Left colon (tissue), 2 donors: ENCODE measurements at regions not wholly inside any gene's neighbourhood (a gene's known extent, or its start where the extent isn't known, plus 50 kb on each side); places are given as distances from the start of the nearest gene placed in this dataset.
"Not testable (repeated sequence)": the region's sequence is repeated elsewhere in the genome, so short reads cannot be mapped to it uniquely, and the experiment has no call there.

Experiments used
- ATAC-seq: fragments of 200-7000 bp; cut with Tn5 transposase; one replicate; pipeline ENCODE4 v1.9.1; 2020; ENCODE audit warnings: mild to moderate bottlenecking, moderate library complexity
- DNase-seq, 2 donors: peaks; one replicate each; pipeline ENCODE4 v3.0.0-alpha.2; 2020
- intact Hi-C, 2 donors: fragments of 100-400 bp; cut with DNase I in 1 of 2; cut with micrococcal nuclease in 1 of 2; formaldehyde crosslinking; loops; one replicate each; pipeline versions ENCODE4 v1.11.2 to v1.14.0; 2022; cut with DNase I, micrococcal nuclease
- donor health status: DM: no; HTN: no; CAD: no.
- donor health status: DM: yes; HTN: yes; CAD: no.

- no peak for ATAC-seq
- DNase-seq = no peak
- intact Hi-C loops = no loop called here
These were observed 144.7 kb upstream of the UST start for GRCh38 chr6:148602136-148602535.

- ATAC-seq (no peak), DNase-seq (no peak)
- intact Hi-C loops = no loop called here
These were observed 138.5 kb upstream of the UST start for GRCh38 chr6:148608199-148608951.

- ATAC-seq (no peak), DNase-seq (peak; percentile 20 to 55)
- intact Hi-C loops = no loop called here
These were observed 135.6 kb upstream of the UST start for GRCh38 chr6:148611213-148611612.

- no peak for ATAC-seq
- intact Hi-C loops = no loop called here
- no peak for DNase-seq
These were observed 134.8 kb upstream of the UST start for GRCh38 chr6:148612043-148612442.

GRCh38 chr6:148614602-148615001, 132.2 kb upstream of the UST start:
- ATAC-seq (no peak), DNase-seq (no peak)
- intact Hi-C loops = no loop called here

- DNase-seq (no peak), ATAC-seq (no peak)
- intact Hi-C loops = no loop called here
These were observed 130.0 kb upstream of the UST start for GRCh38 chr6:148616841-148617240.

GRCh38 chr6:148617530-148617929, 129.3 kb upstream of the UST start:
- intact Hi-C loops = no loop called here
- no peak for DNase-seq
- ATAC-seq = no peak

GRCh38 chr6:148619891-148620290, 126.9 kb upstream of the UST start:
- intact Hi-C loops = no loop called here
- DNase-seq = no peak
- no peak for ATAC-seq

- no peak for ATAC-seq
- no peak for DNase-seq
- intact Hi-C loops = no loop called here
These were observed 126.1 kb upstream of the UST start for GRCh38 chr6:148620579-148621298.

- intact Hi-C loops = no loop called here
- DNase-seq = no peak
- ATAC-seq = no peak
These were observed 121.2 kb upstream of the UST start for GRCh38 chr6:148625609-148626008.

GRCh38 chr6:148628251-148628650, 118.6 kb upstream of the UST start:
- ATAC-seq (no peak), DNase-seq (no peak)
- intact Hi-C loops = no loop called here

GRCh38 chr6:148629181-148629580, 117.6 kb upstream of the UST start:
- DNase-seq (no peak), ATAC-seq (no peak)
- intact Hi-C loops = no loop called here

- ATAC-seq (no peak), DNase-seq (no peak)
- intact Hi-C loops = no loop called here
These were observed 117.0 kb upstream of the UST start for GRCh38 chr6:148629592-148630465.

- intact Hi-C loops = no loop called here
- DNase-seq = no peak
These were observed 111.6 kb upstream of the UST start for GRCh38 chr6:148635070-148635743.

GRCh38 chr6:148641836-148642235, 105.0 kb upstream of the UST start:
- ATAC-seq, intact Hi-C loops, DNase-seq: not testable (repeated sequence)

More at GRCh38 chr6:148635070-148635743, 111.6 kb upstream of the UST start:
- no peak for ATAC-seq

GRCh38 chr6:148643208-148643607, 103.6 kb upstream of the UST start:
- DNase-seq, ATAC-seq, intact Hi-C loops: not testable (repeated sequence)

- DNase-seq, intact Hi-C loops, ATAC-seq: not testable (repeated sequence)
These were observed 101.8 kb upstream of the UST start for GRCh38 chr6:148645049-148645448.

GRCh38 chr6:148648754-148649453, 97.9 kb upstream of the UST start:
- intact Hi-C loops = no loop called here
- no peak for DNase-seq
- ATAC-seq = no peak
